Left ventricle myocardium inferior (tissue), 1 donor: ENCODE measurements at regions not wholly inside any gene's neighbourhood (a gene's known extent, or its start where the extent isn't known, plus 50 kb on each side); places are given as distances from the start of the nearest gene placed in this dataset.

Source experiments
- DNase-seq: peaks from one replicate; pipeline ENCODE4 v3.0.0-alpha.2; 2020
- H3K27ac ChIP-seq: fragments of 200-600 bp; replicated peaks from 2 replicates; pipeline ENCODE4 v1.8.0; 2021
- H3K27me3 ChIP-seq: fragments of 200-600 bp; 2 replicates; pipeline ENCODE4 v1.8.0; 2021; ENCODE audit warnings: low read depth
- H3K36me3 ChIP-seq: fragments of 200-600 bp; 2 replicates; pipeline ENCODE4 v1.8.0; 2021
- H3K4me1 ChIP-seq: fragments of 200-600 bp; 2 replicates; pipeline ENCODE4 v1.8.0; 2021
- H3K4me3 ChIP-seq: fragments of 200-600 bp; 2 replicates; pipeline ENCODE4 v1.8.0; 2021; ENCODE audit warnings: mild to moderate bottlenecking, moderate library complexity
- H3K9me3 ChIP-seq: fragments of 200-600 bp; replicated peaks from 2 replicates; pipeline ENCODE4 v1.8.0; 2021
- intact Hi-C: fragments of 100-400 bp; cut with micrococcal nuclease; formaldehyde crosslinking; loops from one replicate; pipeline ENCODE4 v1.11.0; 2022
- TF ChIP-seq, protein P1 (sequence below): fragments of 200-600 bp; IDR thresholded peaks from 2 replicates; pipeline ENCODE4 v1.8.0; 2021; ENCODE audit warnings: antibody characterized with exemption, mild to moderate bottlenecking, borderline replicate concordance
- donor health status: DM: no; HTN: yes; CAD: no; lungs with severe emphysema.

- intact Hi-C loops = no loop called here
- Histone ChIP-seq H3K36me3 (no peaks in the 10 kb centered on the region), H3K27ac (no peak overlapping the region), H3K27me3 (peaks cover 7% of the 10 kb centered on the region), H3K9me3 (no peaks in the 10 kb centered on the region), H3K4me1 (peaks cover 17% of the 10 kb centered on the region), H3K4me3 (no peak overlapping the region)
- peak; percentile 48 for DNase-seq
- TF ChIP-seq, protein P1, sequence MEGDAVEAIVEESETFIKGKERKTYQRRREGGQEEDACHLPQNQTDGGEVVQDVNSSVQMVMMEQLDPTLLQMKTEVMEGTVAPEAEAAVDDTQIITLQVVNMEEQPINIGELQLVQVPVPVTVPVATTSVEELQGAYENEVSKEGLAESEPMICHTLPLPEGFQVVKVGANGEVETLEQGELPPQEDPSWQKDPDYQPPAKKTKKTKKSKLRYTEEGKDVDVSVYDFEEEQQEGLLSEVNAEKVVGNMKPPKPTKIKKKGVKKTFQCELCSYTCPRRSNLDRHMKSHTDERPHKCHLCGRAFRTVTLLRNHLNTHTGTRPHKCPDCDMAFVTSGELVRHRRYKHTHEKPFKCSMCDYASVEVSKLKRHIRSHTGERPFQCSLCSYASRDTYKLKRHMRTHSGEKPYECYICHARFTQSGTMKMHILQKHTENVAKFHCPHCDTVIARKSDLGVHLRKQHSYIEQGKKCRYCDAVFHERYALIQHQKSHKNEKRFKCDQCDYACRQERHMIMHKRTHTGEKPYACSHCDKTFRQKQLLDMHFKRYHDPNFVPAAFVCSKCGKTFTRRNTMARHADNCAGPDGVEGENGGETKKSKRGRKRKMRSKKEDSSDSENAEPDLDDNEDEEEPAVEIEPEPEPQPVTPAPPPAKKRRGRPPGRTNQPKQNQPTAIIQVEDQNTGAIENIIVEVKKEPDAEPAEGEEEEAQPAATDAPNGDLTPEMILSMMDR = peak; percentile 90
Observed at GRCh38 chr2:133844214-133844892, 276.1 kb upstream of the NCKAP5 start.

DNA sequence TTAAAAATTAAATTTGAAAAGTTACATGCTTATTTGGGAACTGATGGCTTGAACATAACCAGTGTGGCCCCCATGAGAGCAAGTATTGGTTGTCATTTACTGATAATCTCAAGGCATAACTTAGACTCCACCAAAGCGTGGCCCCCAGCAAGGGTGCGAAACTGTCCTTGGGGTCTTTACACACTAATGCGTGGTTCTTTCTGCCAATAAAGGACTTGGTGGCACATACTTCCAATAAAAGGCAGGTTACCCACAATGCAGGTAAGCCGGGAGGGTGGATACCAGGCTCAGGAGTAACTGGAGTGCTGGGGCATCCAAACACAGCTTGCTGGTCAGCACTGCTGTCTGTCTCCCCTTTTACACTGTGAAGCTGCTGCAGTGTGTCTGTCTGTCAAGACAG is 278.2 kb upstream of the NCKAP5 start:
- TF ChIP-seq, protein P1 = no peak
- peaks cover 14% of the 10 kb centered on the region for H3K27me3 ChIP-seq
- no peak for DNase-seq
- intact Hi-C loops = no loop called here
- H3K36me3 ChIP-seq = no peaks in the 10 kb centered on the region
- no peaks in the 10 kb centered on the region for H3K9me3 ChIP-seq
- H3K4me3 ChIP-seq = no peak overlapping the region
- peaks cover 13% of the 10 kb centered on the region for H3K4me1 ChIP-seq
- H3K27ac ChIP-seq = no peak overlapping the region

DNA sequence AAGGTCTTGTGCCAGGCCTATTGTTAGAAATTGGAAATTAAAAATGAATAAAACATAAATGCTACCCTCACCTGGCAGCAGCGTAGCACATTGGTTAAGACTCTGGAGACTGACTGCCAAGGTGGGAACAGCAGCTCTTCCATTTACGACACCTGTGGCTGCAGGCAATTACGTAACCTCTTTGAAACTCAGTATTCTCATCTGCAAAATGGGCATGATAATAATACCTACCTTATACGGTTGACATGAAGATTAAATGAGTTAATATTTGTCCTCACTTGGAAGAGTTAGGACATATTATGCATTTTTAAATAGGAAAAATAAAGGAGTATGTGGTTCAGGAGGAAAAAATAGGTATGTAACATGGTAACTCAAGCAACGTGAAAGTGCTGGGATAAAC is 279.3 kb upstream of the NCKAP5 start:
- peaks cover 2% of the 10 kb centered on the region for H3K4me1 ChIP-seq
- peaks cover 14% of the 10 kb centered on the region for H3K27me3 ChIP-seq
- TF ChIP-seq, protein P1 = no peak
- H3K9me3 ChIP-seq = no peaks in the 10 kb centered on the region
- no peak overlapping the region for H3K27ac ChIP-seq
- intact Hi-C loops = no loop called here
- no peak for DNase-seq
- no peaks in the 10 kb centered on the region for H3K36me3 ChIP-seq
- no peak overlapping the region for H3K4me3 ChIP-seq

- H3K4me3 ChIP-seq = no peak overlapping the region
- intact Hi-C loops = no loop called here
- peaks cover 14% of the 10 kb centered on the region for H3K27me3 ChIP-seq
- DNase-seq = no peak
- no peaks in the 10 kb centered on the region for H3K36me3 ChIP-seq
- TF ChIP-seq, protein P1 = no peak
- no peaks in the 10 kb centered on the region for H3K9me3 ChIP-seq
- H3K4me1 ChIP-seq = no peaks in the 10 kb centered on the region
- H3K27ac ChIP-seq = no peak overlapping the region
Observed at GRCh38 chr2:133848111-133848649, 279.9 kb upstream of the NCKAP5 start.

GRCh38 chr2:133849341-133849740 is 281.1 kb upstream of the NCKAP5 start:
- no peaks in the 10 kb centered on the region for H3K4me1 ChIP-seq
- no peak overlapping the region for H3K4me3 ChIP-seq
- H3K9me3 ChIP-seq = no peaks in the 10 kb centered on the region
- H3K27me3 ChIP-seq = peaks cover 14% of the 10 kb centered on the region
- H3K27ac ChIP-seq = no peak overlapping the region
- H3K36me3 ChIP-seq = no peaks in the 10 kb centered on the region
- DNase-seq = no peak
- TF ChIP-seq, protein P1 = no peak
- intact Hi-C loops = no loop called here
